Vagina (tissue), 2 donors: ENCODE measurements at regions not wholly inside any gene's neighbourhood (a gene's known extent, or its start where the extent isn't known, plus 50 kb on each side); places are given as distances from the start of the nearest gene placed in this dataset.

Experiments
- POLR2A ChIP-seq, 2 donors: fragments of 450-650 bp; IDR thresholded peaks; one replicate each; pipeline ENCODE4 v1.6.1; 2017; ENCODE audit warnings: antibody characterized with exemption in 2 of 2, mild to moderate bottlenecking in 2 of 2, moderate library complexity in 2 of 2
- TF ChIP-seq, protein P1 (sequence below), 3 experiments: fragments of 450-650 bp in 2 of 3; fragments of 200-600 bp in 1 of 3; sonication (generic) in 1 of 3; IDR thresholded peaks; one replicate each; pipeline ENCODE4 v1.5.1; 2017 to 2019; ENCODE audit warnings: antibody characterized with exemption in 3 of 3, mild to moderate bottlenecking in 2 of 3, moderate library complexity in 2 of 3

DNA sequence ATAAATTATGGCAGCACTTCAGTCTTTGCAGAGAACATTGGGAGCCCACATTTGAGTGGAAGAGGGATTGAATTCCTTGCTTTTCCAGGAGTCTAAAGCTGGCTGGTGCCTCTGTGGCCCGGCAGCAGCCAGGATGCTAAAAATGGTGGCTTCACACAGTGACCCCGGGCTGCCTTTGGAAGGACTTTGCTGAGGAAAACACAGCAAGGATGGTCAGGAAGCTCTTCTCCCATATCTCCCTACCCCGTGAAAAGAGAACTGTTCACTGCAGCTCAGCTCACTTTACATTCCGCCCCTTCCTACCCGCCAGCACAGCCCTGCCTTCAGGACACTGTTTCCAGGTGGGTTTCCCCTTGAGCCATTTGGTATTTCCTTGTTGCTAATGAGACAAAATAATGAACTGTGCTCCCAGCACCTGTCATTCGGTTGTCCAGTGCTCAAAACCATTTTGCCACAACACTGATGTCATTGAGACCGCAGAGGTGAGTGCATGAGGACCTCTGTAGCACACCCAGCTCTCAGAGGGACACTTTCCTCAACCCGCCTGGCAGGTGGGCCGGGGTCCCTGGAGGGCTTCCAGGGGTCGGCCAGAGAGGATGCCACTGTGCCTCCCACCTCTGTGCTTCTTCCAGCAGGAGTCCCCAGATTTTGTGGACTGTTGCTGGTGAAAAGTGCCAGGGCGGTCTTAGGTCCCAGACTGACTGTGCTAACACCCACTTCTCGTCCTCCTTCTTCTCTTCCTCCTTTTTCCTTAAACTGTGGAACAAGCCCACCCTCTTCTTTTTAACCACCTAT, 255.7 kb upstream of the PPP2R2D start:
- TF ChIP-seq, protein P1, sequence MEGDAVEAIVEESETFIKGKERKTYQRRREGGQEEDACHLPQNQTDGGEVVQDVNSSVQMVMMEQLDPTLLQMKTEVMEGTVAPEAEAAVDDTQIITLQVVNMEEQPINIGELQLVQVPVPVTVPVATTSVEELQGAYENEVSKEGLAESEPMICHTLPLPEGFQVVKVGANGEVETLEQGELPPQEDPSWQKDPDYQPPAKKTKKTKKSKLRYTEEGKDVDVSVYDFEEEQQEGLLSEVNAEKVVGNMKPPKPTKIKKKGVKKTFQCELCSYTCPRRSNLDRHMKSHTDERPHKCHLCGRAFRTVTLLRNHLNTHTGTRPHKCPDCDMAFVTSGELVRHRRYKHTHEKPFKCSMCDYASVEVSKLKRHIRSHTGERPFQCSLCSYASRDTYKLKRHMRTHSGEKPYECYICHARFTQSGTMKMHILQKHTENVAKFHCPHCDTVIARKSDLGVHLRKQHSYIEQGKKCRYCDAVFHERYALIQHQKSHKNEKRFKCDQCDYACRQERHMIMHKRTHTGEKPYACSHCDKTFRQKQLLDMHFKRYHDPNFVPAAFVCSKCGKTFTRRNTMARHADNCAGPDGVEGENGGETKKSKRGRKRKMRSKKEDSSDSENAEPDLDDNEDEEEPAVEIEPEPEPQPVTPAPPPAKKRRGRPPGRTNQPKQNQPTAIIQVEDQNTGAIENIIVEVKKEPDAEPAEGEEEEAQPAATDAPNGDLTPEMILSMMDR (IDR thresholded peaks at IDR 0.05), result no peak
- no peak for TF ChIP-seq POLR2A (IDR thresholded peaks at IDR 0.05)
